ENCODE measurements at regions not wholly inside any gene's neighbourhood (a gene's known extent, or its start where the extent isn't known, plus 50 kb on each side); places are given as distances from the start of the nearest gene placed in this dataset.

- TF ChIP-seq, protein P1, sequence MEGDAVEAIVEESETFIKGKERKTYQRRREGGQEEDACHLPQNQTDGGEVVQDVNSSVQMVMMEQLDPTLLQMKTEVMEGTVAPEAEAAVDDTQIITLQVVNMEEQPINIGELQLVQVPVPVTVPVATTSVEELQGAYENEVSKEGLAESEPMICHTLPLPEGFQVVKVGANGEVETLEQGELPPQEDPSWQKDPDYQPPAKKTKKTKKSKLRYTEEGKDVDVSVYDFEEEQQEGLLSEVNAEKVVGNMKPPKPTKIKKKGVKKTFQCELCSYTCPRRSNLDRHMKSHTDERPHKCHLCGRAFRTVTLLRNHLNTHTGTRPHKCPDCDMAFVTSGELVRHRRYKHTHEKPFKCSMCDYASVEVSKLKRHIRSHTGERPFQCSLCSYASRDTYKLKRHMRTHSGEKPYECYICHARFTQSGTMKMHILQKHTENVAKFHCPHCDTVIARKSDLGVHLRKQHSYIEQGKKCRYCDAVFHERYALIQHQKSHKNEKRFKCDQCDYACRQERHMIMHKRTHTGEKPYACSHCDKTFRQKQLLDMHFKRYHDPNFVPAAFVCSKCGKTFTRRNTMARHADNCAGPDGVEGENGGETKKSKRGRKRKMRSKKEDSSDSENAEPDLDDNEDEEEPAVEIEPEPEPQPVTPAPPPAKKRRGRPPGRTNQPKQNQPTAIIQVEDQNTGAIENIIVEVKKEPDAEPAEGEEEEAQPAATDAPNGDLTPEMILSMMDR (conservative IDR thresholded peaks at IDR 0.05 in 1 of 2, IDR thresholded peaks at IDR 0.05 in 1 of 2; ENCODE audit: extremely low read depth in 1 of 2, insufficient read depth in 1 of 2, low read depth in 1 of 2, low read length in 2 of 2) = no peak
- TF ChIP-seq EZH2 (IDR thresholded peaks at IDR 0.05; ENCODE audit: borderline replicate concordance, low read length) = no peak
Observed at GRCh38 chr18:67771271-67771670, 254.8 kb upstream of the DSEL start.

Data from mammary epithelial cell (primary cell).